ENCODE measurements at regions not wholly inside any gene's neighbourhood (a gene's known extent, or its start where the extent isn't known, plus 50 kb on each side); places are given as distances from the start of the nearest gene placed in this dataset.
"Not testable (repeated sequence)": the region's sequence is repeated elsewhere in the genome, so short reads cannot be mapped to it uniquely, and the experiment has no call there.

GRCh38 chr3:6428276-6428675 is 432.6 kb upstream of the GRM7 start:
- not testable (repeated sequence) for DNase-seq (ENCODE audit: low read depth)

GRCh38 chr3:6435951-6436350 is 425.0 kb upstream of the GRM7 start:
- DNase-seq (ENCODE audit: low read depth) = no peak

GRCh38 chr3:6437631-6438030 is 423.3 kb upstream of the GRM7 start:
- no peak for DNase-seq (ENCODE audit: low read depth)

GRCh38 chr3:6438031-6438430 is 422.9 kb upstream of the GRM7 start:
- no peak for DNase-seq (ENCODE audit: low read depth)

- no peak for DNase-seq (ENCODE audit: low read depth)
These were observed 421.7 kb upstream of the GRM7 start for GRCh38 chr3:6439226-6439625.

- DNase-seq (ENCODE audit: low read depth) = no peak
These were observed 421.1 kb upstream of the GRM7 start for GRCh38 chr3:6439824-6440223.

- peak; percentile 25 for DNase-seq (ENCODE audit: low read depth)
These were observed 415.8 kb upstream of the GRM7 start for GRCh38 chr3:6444888-6445658.

- DNase-seq (ENCODE audit: low read depth) = no peak
These were observed 413.6 kb upstream of the GRM7 start for GRCh38 chr3:6447166-6447801.

- no peak for DNase-seq (ENCODE audit: low read depth)
These were observed 412.9 kb upstream of the GRM7 start for GRCh38 chr3:6448011-6448410.

- DNase-seq (ENCODE audit: low read depth) = no peak
These were observed 411.8 kb upstream of the GRM7 start for GRCh38 chr3:6449099-6449498.

GRCh38 chr3:6452974-6453373 is 407.9 kb upstream of the GRM7 start:
- DNase-seq (ENCODE audit: low read depth) = no peak

- DNase-seq (ENCODE audit: low read depth) = no peak
These were observed 405.9 kb upstream of the GRM7 start for GRCh38 chr3:6455031-6455430.

GRCh38 chr3:6467186-6467585 is 393.7 kb upstream of the GRM7 start:
- DNase-seq (ENCODE audit: low read depth) = no peak

GRCh38 chr3:6468589-6468988 is 392.3 kb upstream of the GRM7 start:
- no peak for DNase-seq (ENCODE audit: low read depth)

GRCh38 chr3:6471744-6472143 is 389.2 kb upstream of the GRM7 start:
- no peak for DNase-seq (ENCODE audit: low read depth)

GRCh38 chr3:6490487-6491327 is 370.2 kb upstream of the GRM7 start:
- DNase-seq (ENCODE audit: low read depth) = peak; percentile 27

GRCh38 chr3:6491768-6492167 is 369.1 kb upstream of the GRM7 start:
- DNase-seq (ENCODE audit: low read depth) = no peak

GRCh38 chr3:6492306-6492705 is 368.6 kb upstream of the GRM7 start:
- DNase-seq (ENCODE audit: low read depth) = no peak

- not testable (repeated sequence) for DNase-seq (ENCODE audit: low read depth)
These were observed 362.0 kb upstream of the GRM7 start for GRCh38 chr3:6498944-6499343.

- DNase-seq (ENCODE audit: low read depth) = no peak
These were observed 356.6 kb upstream of the GRM7 start for GRCh38 chr3:6504347-6504746.

- no peak for DNase-seq (ENCODE audit: low read depth)
These were observed 356.1 kb upstream of the GRM7 start for GRCh38 chr3:6504834-6505233.

GRCh38 chr3:6508410-6508759 is 352.5 kb upstream of the GRM7 start:
- DNase-seq (ENCODE audit: low read depth) = no peak

- DNase-seq (ENCODE audit: low read depth) = no peak
These were observed 351.3 kb upstream of the GRM7 start for GRCh38 chr3:6509576-6509975.

All from CMK (cell line).